DND-41 (cell line): ENCODE measurements at regions not wholly inside any gene's neighbourhood (a gene's known extent, or its start where the extent isn't known, plus 50 kb on each side); places are given as distances from the start of the nearest gene placed in this dataset.

ENCODE experiments used
- ATAC-seq: fragments of 200-7000 bp; cut with Tn5 transposase; 3 replicates; pipeline ENCODE4 v1.9.1; 2021; ENCODE audit warnings: low read depth; ENCODE audit not compliant: insufficient read depth
- DNase-seq: peaks from one replicate; pipeline ENCODE4 v3.0.0-alpha.2; 2020
- H2AFZ ChIP-seq: 2 replicates; pipeline ENCODE4 v1.6.0; 2012; ENCODE audit warnings: low read depth, low read length
- H3K27ac ChIP-seq: 2 replicates; pipeline ENCODE4 v1.5.1; 2012; ENCODE audit warnings: low read length, inconsistent platforms
- H3K27me3 ChIP-seq: fragments of 200-600 bp; sonication (generic); 2 replicates; pipeline ENCODE4 v1.6.0; 2012; ENCODE audit warnings: low read length, mild to moderate bottlenecking, inconsistent platforms; ENCODE audit not compliant: insufficient read depth, poor library complexity
- H3K36me3 ChIP-seq: 2 replicates; pipeline ENCODE4 v1.5.1; 2012; ENCODE audit warnings: low read length, inconsistent platforms; ENCODE audit not compliant: insufficient read depth
- H3K4me1 ChIP-seq: 2 replicates; pipeline ENCODE4 v1.5.1; 2012; ENCODE audit warnings: mild to moderate bottlenecking, low read length; ENCODE audit not compliant: insufficient read depth
- H3K4me2 ChIP-seq: 2 replicates; pipeline ENCODE4 v1.6.0; 2012; ENCODE audit warnings: mild to moderate bottlenecking, moderate library complexity, low read length, inconsistent platforms; ENCODE audit not compliant: insufficient read depth
- H3K4me3 ChIP-seq, 2 experiments: fragments of 200-600 bp in 1 of 2; shearing (Covaris generic) in 1 of 2; 2 replicates each; pipeline ENCODE4 v1.5.1; 2012 to 2016; ENCODE audit warnings: inconsistent platforms in 2 of 2, low read length in 2 of 2, mild to moderate bottlenecking in 2 of 2, low read depth in 1 of 2, moderate library complexity in 1 of 2
- H3K79me2 ChIP-seq: 2 replicates; pipeline ENCODE4 v1.6.0; 2012; ENCODE audit warnings: low read length, inconsistent platforms; ENCODE audit not compliant: insufficient read depth
- H3K9ac ChIP-seq: 2 replicates; pipeline ENCODE4 v1.6.0; 2012; ENCODE audit warnings: low read depth, mild to moderate bottlenecking, inconsistent platforms, low read length, moderate library complexity
- H3K9me3 ChIP-seq: 2 replicates; pipeline ENCODE4 v1.5.1; 2012; ENCODE audit warnings: low read length, moderate library complexity, mild to moderate bottlenecking, inconsistent platforms; ENCODE audit not compliant: insufficient read depth, severe bottlenecking
- H4K20me1 ChIP-seq: 2 replicates; pipeline ENCODE4 v1.6.0; 2012; ENCODE audit warnings: low read length; ENCODE audit not compliant: insufficient read depth
- EZH2 ChIP-seq: IDR thresholded peaks from 3 replicates; pipeline ENCODE4 v1.6.1; 2012; ENCODE audit warnings: borderline replicate concordance, low read depth, mild to moderate bottlenecking, moderate library complexity, low read length, inconsistent platforms; ENCODE audit not compliant: severe bottlenecking
- TF ChIP-seq, protein P1 (sequence below): IDR thresholded peaks from 2 replicates; pipeline ENCODE4 v1.5.1; 2012; ENCODE audit warnings: borderline replicate concordance, low read length, moderate library complexity, mild to moderate bottlenecking; ENCODE audit not compliant: poor library complexity, severe bottlenecking; ENCODE audit errors: extremely low read depth

DNA sequence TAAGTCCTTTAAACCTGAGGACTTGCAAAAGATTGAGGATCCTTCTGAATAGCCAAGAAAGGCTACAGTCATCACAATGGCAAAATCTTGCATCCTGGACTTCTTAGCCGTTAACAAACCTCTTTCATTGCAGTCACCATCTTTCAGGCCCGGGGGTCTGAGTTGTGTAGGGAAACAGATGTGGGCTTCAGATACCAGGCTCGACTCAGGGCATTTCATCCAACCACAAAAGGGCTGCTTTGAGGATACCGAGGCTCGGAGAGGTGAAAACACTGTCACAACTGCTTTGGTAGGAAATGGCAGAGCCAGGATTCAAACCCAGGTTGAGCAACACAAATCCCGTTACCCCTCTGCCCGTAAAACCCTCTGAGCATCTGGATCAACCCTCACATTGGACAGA, 147.4 kb downstream of the TFCP2L1 start:
- no peaks in the 10 kb centered on the region for H4K20me1 ChIP-seq
- no peak overlapping the region for H3K4me3 ChIP-seq
- H3K36me3 ChIP-seq: no peaks in the 10 kb centered on the region
- H3K9me3 ChIP-seq: no peaks in the 10 kb centered on the region
- no peak overlapping the region for H3K27ac ChIP-seq
- no peaks in the 10 kb centered on the region for H3K27me3 ChIP-seq
- no peak overlapping the region for H3K4me2 ChIP-seq
- DNase-seq (no peak), ATAC-seq (no peak)
- no peak overlapping the region for H2AFZ ChIP-seq
- TF ChIP-seq, protein P1, sequence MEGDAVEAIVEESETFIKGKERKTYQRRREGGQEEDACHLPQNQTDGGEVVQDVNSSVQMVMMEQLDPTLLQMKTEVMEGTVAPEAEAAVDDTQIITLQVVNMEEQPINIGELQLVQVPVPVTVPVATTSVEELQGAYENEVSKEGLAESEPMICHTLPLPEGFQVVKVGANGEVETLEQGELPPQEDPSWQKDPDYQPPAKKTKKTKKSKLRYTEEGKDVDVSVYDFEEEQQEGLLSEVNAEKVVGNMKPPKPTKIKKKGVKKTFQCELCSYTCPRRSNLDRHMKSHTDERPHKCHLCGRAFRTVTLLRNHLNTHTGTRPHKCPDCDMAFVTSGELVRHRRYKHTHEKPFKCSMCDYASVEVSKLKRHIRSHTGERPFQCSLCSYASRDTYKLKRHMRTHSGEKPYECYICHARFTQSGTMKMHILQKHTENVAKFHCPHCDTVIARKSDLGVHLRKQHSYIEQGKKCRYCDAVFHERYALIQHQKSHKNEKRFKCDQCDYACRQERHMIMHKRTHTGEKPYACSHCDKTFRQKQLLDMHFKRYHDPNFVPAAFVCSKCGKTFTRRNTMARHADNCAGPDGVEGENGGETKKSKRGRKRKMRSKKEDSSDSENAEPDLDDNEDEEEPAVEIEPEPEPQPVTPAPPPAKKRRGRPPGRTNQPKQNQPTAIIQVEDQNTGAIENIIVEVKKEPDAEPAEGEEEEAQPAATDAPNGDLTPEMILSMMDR: no peak
- TF ChIP-seq EZH2: no peak
- no peaks in the 10 kb centered on the region for H3K4me1 ChIP-seq
- no peak overlapping the region for H3K9ac ChIP-seq
- no peaks in the 10 kb centered on the region for H3K79me2 ChIP-seq

DNA sequence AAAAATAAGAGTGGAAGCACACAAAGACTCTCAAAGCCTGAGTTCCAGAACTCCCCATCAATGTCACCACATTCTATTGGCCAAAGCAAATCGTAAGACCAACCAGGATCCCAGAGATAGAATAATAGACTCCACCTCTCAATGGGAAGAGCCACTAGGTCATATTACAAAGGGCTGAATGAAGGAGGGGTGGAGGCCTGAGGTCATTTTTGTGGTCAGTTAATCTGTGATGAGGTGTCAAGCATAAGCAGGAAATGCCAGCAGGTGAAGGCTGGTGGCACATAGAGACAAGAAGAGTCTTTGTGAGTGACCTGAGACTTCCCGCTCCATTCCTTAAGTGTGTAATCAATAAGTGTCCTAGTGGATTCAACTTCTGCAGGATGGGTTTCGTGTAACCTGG, 144.3 kb downstream of the TFCP2L1 start:
- H3K27me3 ChIP-seq: no peaks in the 10 kb centered on the region
- no peak overlapping the region for H3K4me3 ChIP-seq
- ATAC-seq (no peak), DNase-seq (no peak)
- H3K79me2 ChIP-seq: no peaks in the 10 kb centered on the region
- H3K4me1 ChIP-seq: no peaks in the 10 kb centered on the region
- TF ChIP-seq EZH2: no peak
- TF ChIP-seq, protein P1: no peak
- H3K9ac ChIP-seq: no peak overlapping the region
- no peak overlapping the region for H3K27ac ChIP-seq
- no peaks in the 10 kb centered on the region for H3K36me3 ChIP-seq
- no peak overlapping the region for H3K4me2 ChIP-seq
- no peak overlapping the region for H2AFZ ChIP-seq
- H4K20me1 ChIP-seq: no peaks in the 10 kb centered on the region
- H3K9me3 ChIP-seq: no peaks in the 10 kb centered on the region

DNA sequence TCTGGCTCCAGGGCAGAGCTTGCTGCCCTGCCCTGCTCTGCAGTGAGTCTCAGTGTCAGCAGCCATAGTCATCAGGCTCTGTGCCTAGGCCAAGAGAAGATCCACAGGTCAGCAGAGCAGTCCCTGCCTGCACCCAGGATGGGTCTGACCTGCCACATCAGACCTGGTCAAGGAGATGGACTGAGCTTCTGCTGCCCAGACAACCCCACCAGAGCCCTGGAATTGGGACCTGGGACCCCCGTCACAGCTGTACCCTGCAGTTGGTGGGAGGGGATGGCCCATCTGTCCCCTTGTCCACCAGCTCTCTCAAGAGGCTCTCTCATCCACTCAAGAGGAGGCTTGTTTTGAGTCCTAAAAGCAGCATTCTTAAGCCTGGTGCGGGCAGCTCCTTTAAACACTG, 142.6 kb downstream of the TFCP2L1 start:
- Histone ChIP-seq H4K20me1 (no peaks in the 10 kb centered on the region), H3K4me1 (no peaks in the 10 kb centered on the region), H3K9me3 (no peaks in the 10 kb centered on the region), H3K27ac (no peak overlapping the region), H2AFZ (no peak overlapping the region), H3K27me3 (no peaks in the 10 kb centered on the region), H3K9ac (no peak overlapping the region), H3K79me2 (no peaks in the 10 kb centered on the region), H3K4me3 (no peak overlapping the region), H3K4me2 (no peak overlapping the region), H3K36me3 (no peaks in the 10 kb centered on the region)
- no peak for ATAC-seq
- TF ChIP-seq EZH2: no peak
- TF ChIP-seq, protein P1: no peak
- no peak for DNase-seq

DNA sequence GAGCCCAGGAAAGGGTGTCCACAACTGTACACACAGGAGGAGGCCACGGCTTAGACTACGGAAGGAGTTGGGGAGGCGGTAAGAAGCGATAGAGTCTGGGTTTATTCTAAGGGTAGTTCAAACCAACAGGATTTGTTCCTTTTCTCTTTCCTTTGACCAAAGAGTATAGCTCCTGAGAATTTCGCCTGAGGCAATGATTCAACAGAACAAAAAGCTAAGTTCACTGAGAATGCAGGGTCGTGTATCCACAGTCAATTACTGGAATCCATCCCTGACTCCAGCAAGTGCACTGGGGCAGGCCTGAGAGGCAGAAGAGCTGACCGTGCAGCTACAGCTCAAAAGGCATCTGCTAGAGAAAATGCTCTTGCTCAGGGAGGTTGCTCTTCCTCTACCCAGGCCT, 140.9 kb downstream of the TFCP2L1 start:
- ATAC-seq (no peak), DNase-seq (no peak)
- no peaks in the 10 kb centered on the region for H4K20me1 ChIP-seq
- H3K79me2 ChIP-seq: no peaks in the 10 kb centered on the region
- H3K4me1 ChIP-seq: no peaks in the 10 kb centered on the region
- no peak overlapping the region for H3K4me3 ChIP-seq
- TF ChIP-seq EZH2: no peak
- H3K36me3 ChIP-seq: no peaks in the 10 kb centered on the region
- no peak overlapping the region for H2AFZ ChIP-seq
- H3K4me2 ChIP-seq: no peak overlapping the region
- no peak overlapping the region for H3K27ac ChIP-seq
- no peak overlapping the region for H3K9ac ChIP-seq
- no peaks in the 10 kb centered on the region for H3K9me3 ChIP-seq
- H3K27me3 ChIP-seq: no peaks in the 10 kb centered on the region
